Testis (tissue), 2 donors: ENCODE measurements at regions not wholly inside any gene's neighbourhood (a gene's known extent, or its start where the extent isn't known, plus 50 kb on each side); places are given as distances from the start of the nearest gene placed in this dataset.

ENCODE experiments used
- DNase-seq: peaks from one replicate; pipeline ENCODE4 v3.0.0-alpha.2; 2019
- H3K27ac ChIP-seq, 2 donors: fragments of 200-600 bp; sonication (generic); one replicate each; pipeline ENCODE4 v1.5.1; 2019
- H3K27me3 ChIP-seq: fragments of 200-600 bp; sonication (generic); one replicate; pipeline ENCODE4 v1.5.1; 2019
- H3K36me3 ChIP-seq: fragments of 200-600 bp; sonication (generic); one replicate; pipeline ENCODE4 v1.5.1; 2017; ENCODE audit warnings: low read depth; ENCODE audit errors: missing control alignments
- H3K4me1 ChIP-seq: fragments of 200-600 bp; sonication (generic); one replicate; pipeline ENCODE4 v1.5.1; 2019
- H3K4me3 ChIP-seq, 2 donors: fragments of 200-600 bp; sonication (generic); one replicate each; pipeline ENCODE4 v1.5.1; 2017 to 2019
- H3K9me3 ChIP-seq: fragments of 200-600 bp; sonication (generic); one replicate; pipeline ENCODE4 v1.5.1; 2017
- POLR2A ChIP-seq: fragments of 450-650 bp; IDR thresholded peaks from one replicate; pipeline ENCODE4 v1.6.1; 2017; ENCODE audit warnings: antibody characterized with exemption, mild to moderate bottlenecking, moderate library complexity
- WGBS, 2 donors: methylation state at CpG; one replicate each; pipeline ENCODE4 v1.1.5; 2018; 5-methylcytosine and 5-hydroxymethylcytosine counted together
- intact Hi-C: fragments of 100-400 bp; cut with DNase I; formaldehyde crosslinking; loops from one replicate; pipeline ENCODE4 v1.15.1; 2023; ENCODE audit warnings: low total_unique reads
- TF ChIP-seq, protein P1 (sequence below), 3 experiments: fragments of 450-650 bp in 2 of 3; fragments of 200-600 bp in 1 of 3; sonication (generic) in 1 of 3; IDR thresholded peaks; one replicate each; pipeline ENCODE4 v1.5.1; 2016 to 2019; ENCODE audit warnings: antibody characterized with exemption in 3 of 3, mild to moderate bottlenecking in 2 of 3, moderate library complexity in 1 of 3

DNA sequence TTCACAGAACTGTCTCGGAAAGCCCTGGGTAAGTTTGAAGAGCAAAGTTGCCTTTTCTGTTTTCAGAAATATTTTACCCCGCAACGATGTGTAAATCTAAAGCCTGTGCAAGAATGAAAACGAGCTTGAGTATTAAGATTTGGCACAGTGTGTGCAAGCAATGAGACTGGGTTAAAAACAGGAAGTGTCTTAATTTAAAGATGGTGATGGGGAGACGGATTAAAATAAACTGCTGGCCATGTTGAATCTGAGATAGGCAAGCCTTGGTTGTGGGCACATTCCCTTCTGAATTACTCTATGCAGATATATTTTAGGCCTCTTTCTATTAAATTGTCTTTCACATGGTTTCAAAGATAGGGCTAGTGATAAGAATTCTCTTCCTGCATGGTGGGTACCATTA, 294.2 kb upstream of the DMRT1 start:
- Histone ChIP-seq H3K36me3 (no peaks in the 10 kb centered on the region), H3K27me3 (no peaks in the 10 kb centered on the region), H3K9me3 (no peaks in the 10 kb centered on the region), H3K4me1 (peaks cover 25% of the 10 kb centered on the region), H3K27ac (peak overlapping the region in 1 of 2 donors; percentile 64), H3K4me3 (no peak overlapping the region)
- intact Hi-C loops = no loop called here
- no peak for DNase-seq
- WGBS, 2 donors = 33 to 38% methylated on average over 5 of the region's 5 CpGs
- TF ChIP-seq, protein P1, sequence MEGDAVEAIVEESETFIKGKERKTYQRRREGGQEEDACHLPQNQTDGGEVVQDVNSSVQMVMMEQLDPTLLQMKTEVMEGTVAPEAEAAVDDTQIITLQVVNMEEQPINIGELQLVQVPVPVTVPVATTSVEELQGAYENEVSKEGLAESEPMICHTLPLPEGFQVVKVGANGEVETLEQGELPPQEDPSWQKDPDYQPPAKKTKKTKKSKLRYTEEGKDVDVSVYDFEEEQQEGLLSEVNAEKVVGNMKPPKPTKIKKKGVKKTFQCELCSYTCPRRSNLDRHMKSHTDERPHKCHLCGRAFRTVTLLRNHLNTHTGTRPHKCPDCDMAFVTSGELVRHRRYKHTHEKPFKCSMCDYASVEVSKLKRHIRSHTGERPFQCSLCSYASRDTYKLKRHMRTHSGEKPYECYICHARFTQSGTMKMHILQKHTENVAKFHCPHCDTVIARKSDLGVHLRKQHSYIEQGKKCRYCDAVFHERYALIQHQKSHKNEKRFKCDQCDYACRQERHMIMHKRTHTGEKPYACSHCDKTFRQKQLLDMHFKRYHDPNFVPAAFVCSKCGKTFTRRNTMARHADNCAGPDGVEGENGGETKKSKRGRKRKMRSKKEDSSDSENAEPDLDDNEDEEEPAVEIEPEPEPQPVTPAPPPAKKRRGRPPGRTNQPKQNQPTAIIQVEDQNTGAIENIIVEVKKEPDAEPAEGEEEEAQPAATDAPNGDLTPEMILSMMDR (IDR thresholded peaks at IDR 0.05) = no peak
- TF ChIP-seq POLR2A = no peak

DNA sequence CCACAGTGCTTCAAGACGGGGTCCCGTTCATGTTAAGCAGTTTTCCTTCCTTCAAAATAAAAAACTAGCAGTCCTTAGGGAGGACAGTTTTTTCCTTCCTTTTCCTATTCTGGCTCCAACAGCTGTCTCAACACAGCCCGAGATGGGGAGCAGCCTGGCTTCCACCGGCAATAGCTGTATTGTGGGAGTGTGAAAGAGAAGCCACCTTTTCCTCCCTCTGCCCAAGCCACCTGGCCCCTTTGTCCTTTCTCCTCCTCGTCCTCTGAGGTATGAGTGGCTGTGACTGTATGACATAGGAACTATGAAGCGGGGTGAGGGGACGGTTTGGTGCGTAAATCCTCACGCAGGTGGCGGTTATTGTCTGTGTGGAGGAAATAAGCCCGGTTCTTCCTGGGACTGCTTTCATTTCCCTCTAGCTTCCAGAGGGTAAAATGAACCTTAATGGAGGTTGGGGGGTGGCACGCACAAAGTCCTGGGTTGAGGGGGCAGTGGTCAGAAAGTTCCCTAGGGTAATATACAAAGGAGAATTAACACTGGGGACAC, 292.0 kb upstream of the DMRT1 start:
- WGBS, 2 donors = 72 to 79% methylated on average over 12 of the region's 12 CpGs
- TF ChIP-seq, protein P1 (IDR thresholded peaks at IDR 0.05) = no peak
- no peak for TF ChIP-seq POLR2A
- DNase-seq = no peak
- H3K27ac ChIP-seq = no peak overlapping the region
- peaks cover 25% of the 10 kb centered on the region for H3K4me1 ChIP-seq
- no peaks in the 10 kb centered on the region for H3K36me3 ChIP-seq
- no peaks in the 10 kb centered on the region for H3K27me3 ChIP-seq
- no peaks in the 10 kb centered on the region for H3K9me3 ChIP-seq
- intact Hi-C loops = no loop called here
- no peak overlapping the region for H3K4me3 ChIP-seq

DNA sequence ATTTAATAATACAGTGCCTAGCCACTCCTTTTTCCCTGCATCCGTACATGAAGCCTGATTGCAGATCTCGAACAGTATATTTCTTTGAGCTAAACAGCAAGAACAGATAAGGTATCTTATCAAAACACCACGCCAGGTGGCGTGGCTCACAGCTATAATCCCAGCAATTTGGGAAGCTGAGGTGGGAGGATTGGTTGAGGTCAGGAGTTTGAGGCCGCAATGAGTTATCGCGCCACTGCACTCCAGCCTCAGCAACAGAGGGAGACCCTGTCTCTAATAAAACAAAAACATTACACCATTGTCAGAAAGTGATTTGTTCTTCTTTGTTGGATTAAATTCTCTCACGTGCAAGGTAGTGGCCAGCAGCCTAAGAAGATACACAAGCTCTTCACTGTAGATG, 291.2 kb upstream of the DMRT1 start:
- Histone ChIP-seq H3K4me3 (no peak overlapping the region), H3K27ac (no peak overlapping the region), H3K4me1 (peaks cover 19% of the 10 kb centered on the region), H3K27me3 (no peaks in the 10 kb centered on the region), H3K36me3 (no peaks in the 10 kb centered on the region), H3K9me3 (no peaks in the 10 kb centered on the region)
- no peak for DNase-seq
- intact Hi-C loops = no loop called here
- TF ChIP-seq, protein P1 (IDR thresholded peaks at IDR 0.05) = no peak
- TF ChIP-seq POLR2A = no peak
- 70 to 93% methylated on average over 8 of the region's 8 CpGs for WGBS, 2 donors

DNA sequence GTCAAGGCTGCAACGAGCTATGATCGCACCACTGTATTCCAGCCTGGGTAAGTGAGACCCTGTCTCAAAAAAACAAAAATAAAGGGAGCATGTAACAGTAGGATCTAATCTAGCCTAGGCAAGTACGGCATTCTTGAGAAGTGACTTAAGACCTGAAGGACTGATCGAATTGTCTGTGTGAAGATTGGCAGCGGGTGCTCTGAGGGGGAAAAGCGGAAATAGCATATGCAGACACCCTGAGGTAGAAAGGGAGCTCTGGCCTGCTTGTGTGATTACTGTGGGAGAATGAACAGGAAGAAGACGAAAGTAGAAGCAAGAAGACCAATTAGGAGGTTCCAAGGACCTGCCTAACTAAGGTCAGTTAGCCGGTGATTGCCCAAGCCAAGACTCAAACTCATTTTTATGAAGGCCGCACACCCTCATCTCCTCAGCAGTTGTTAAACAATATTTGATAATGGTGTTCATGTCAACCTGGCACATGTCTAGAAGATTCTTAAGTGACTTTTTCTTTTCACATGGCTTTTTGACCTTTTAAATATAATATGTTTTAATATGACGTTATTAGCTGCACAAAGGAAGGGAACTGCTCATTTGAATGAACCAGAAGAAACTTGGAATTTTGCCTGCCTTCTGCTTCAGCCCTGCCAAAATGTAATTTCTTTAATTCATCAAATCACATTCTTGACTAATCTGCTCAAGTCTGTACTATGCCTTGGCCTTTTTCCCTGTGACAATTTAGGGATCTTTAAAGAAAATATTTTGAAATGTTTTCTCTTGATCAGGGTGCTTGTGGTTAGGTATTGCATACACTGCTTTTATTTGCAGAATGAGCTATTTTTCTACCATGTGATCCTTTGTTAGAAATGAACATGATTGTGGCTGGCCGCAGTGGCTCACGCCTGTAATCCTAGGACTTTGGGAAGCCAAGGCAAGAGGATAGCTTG, 289.2 kb upstream of the DMRT1 start:
- no peaks in the 10 kb centered on the region for H3K27me3 ChIP-seq
- WGBS, 2 donors = 76 to 80% methylated on average over 12 of the region's 12 CpGs
- TF ChIP-seq, protein P1 (IDR thresholded peaks at IDR 0.05) = no peak
- no peak for TF ChIP-seq POLR2A
- no peaks in the 10 kb centered on the region for H3K36me3 ChIP-seq
- no peak for DNase-seq
- H3K9me3 ChIP-seq = no peaks in the 10 kb centered on the region
- intact Hi-C loops = no loop called here
- no peak overlapping the region for H3K4me3 ChIP-seq
- peaks cover 4% of the 10 kb centered on the region for H3K4me1 ChIP-seq
- no peak overlapping the region for H3K27ac ChIP-seq
